HEK293 (cell line): ENCODE measurements at regions not wholly inside any gene's neighbourhood (a gene's known extent, or its start where the extent isn't known, plus 50 kb on each side); places are given as distances from the start of the nearest gene placed in this dataset.

Experiments used
- BCL11B ChIP-seq: fragments of 450-650 bp; formaldehyde crosslinking; IDR thresholded peaks from 2 replicates; pipeline ENCODE4 v1.5.1; 2016; ENCODE audit warnings: low read depth, missing biosample characterization, missing genetic modification characterization
- GLIS2 ChIP-seq: fragments of 450-650 bp; formaldehyde crosslinking; IDR thresholded peaks from 2 replicates; pipeline ENCODE4 v1.5.1; 2016; ENCODE audit warnings: missing biosample characterization, missing genetic modification characterization
- HOXD13 ChIP-seq: sonication (generic); formaldehyde crosslinking; IDR thresholded peaks from 2 replicates; pipeline ENCODE4 v1.8.0; 2022; ENCODE audit warnings: missing genetic modification reagents, borderline replicate concordance
- KLF1 ChIP-seq: fragments of 450-650 bp; formaldehyde crosslinking; IDR thresholded peaks from 2 replicates; pipeline ENCODE4 v1.5.1; 2016; ENCODE audit warnings: missing biosample characterization, missing genetic modification characterization
- KLF10 ChIP-seq: fragments of 450-650 bp; IDR thresholded peaks from 2 replicates; pipeline ENCODE4 v1.5.1; 2018; ENCODE audit warnings: missing biosample characterization, mild to moderate bottlenecking, missing genetic modification characterization
- KLF7 ChIP-seq: fragments of 450-650 bp; formaldehyde crosslinking; IDR thresholded peaks from 2 replicates; pipeline ENCODE4 v1.5.1; 2016; ENCODE audit warnings: missing biosample characterization, missing genetic modification characterization, borderline replicate concordance
- MZF1 ChIP-seq: fragments of 450-650 bp; formaldehyde crosslinking; IDR thresholded peaks from 2 replicates; pipeline ENCODE4 v1.5.1; 2017; ENCODE audit warnings: missing biosample characterization, missing genetic modification characterization, borderline replicate concordance
- PRDM1 ChIP-seq: fragments of 450-650 bp; formaldehyde crosslinking; IDR thresholded peaks from 2 replicates; pipeline ENCODE4; 2016; ENCODE audit warnings: missing biosample characterization, missing genetic modification characterization
- ZBTB17 ChIP-seq: fragments of 450-650 bp; formaldehyde crosslinking; IDR thresholded peaks from 2 replicates; pipeline ENCODE4 v1.5.1; 2016; ENCODE audit warnings: missing biosample characterization, missing genetic modification characterization
- ZBTB21 ChIP-seq: fragments of 450-650 bp; formaldehyde crosslinking; IDR thresholded peaks from 2 replicates; pipeline ENCODE4 v1.5.1; 2017; ENCODE audit warnings: missing biosample characterization, missing genetic modification characterization
- ZNF19 ChIP-seq: fragments of 450-650 bp; formaldehyde crosslinking; IDR thresholded peaks from 2 replicates; pipeline ENCODE4; 2016; ENCODE audit warnings: missing biosample characterization, missing genetic modification characterization, low read depth
- ZNF202 ChIP-seq: fragments of 450-650 bp; formaldehyde crosslinking; IDR thresholded peaks from 2 replicates; pipeline ENCODE4 v1.5.1; 2016; ENCODE audit warnings: missing biosample characterization, missing genetic modification characterization, borderline replicate concordance
- ZNF311 ChIP-seq: fragments of 450-650 bp; formaldehyde crosslinking; IDR thresholded peaks from 2 replicates; pipeline ENCODE4 v1.5.1; 2017; ENCODE audit warnings: missing biosample characterization, missing genetic modification characterization, borderline replicate concordance
- ZNF335 ChIP-seq: fragments of 450-650 bp; formaldehyde crosslinking; conservative IDR thresholded peaks from 2 replicates; pipeline ENCODE4 v1.5.1; 2016; ENCODE audit warnings: missing biosample characterization, missing genetic modification characterization
- ZNF555 ChIP-seq: fragments of 450-650 bp; formaldehyde crosslinking; conservative IDR thresholded peaks from 2 replicates; pipeline ENCODE4 v1.5.1; 2017; ENCODE audit warnings: missing biosample characterization, mild to moderate bottlenecking, missing genetic modification characterization, inconsistent platforms
- ZNF571 ChIP-seq: fragments of 450-650 bp; formaldehyde crosslinking; IDR thresholded peaks from 2 replicates; pipeline ENCODE4 v1.5.0; 2017; ENCODE audit warnings: missing biosample characterization, missing genetic modification characterization
- ZNF621 ChIP-seq: fragments of 450-650 bp; formaldehyde crosslinking; IDR thresholded peaks from 2 replicates; pipeline ENCODE4 v1.5.1; 2017; ENCODE audit warnings: missing biosample characterization, missing genetic modification characterization
- ZNF747 ChIP-seq: fragments of 450-650 bp; formaldehyde crosslinking; IDR thresholded peaks from 2 replicates; pipeline ENCODE4 v1.5.1; 2016; ENCODE audit warnings: missing biosample characterization, missing genetic modification characterization
- TF ChIP-seq, protein P1 (sequence below): fragments of 450-650 bp; formaldehyde crosslinking; IDR thresholded peaks from 2 replicates; pipeline ENCODE4 v1.5.1; 2017; ENCODE audit warnings: missing biosample characterization, missing genetic modification characterization
- TF ChIP-seq, protein P2 (sequence below): fragments of 450-650 bp; formaldehyde crosslinking; IDR thresholded peaks from 2 replicates; pipeline ENCODE4 v1.5.1; 2016; ENCODE audit warnings: missing biosample characterization, missing genetic modification characterization
- TF ChIP-seq, protein P3 (sequence below): fragments of 450-650 bp; formaldehyde crosslinking; IDR thresholded peaks from 2 replicates; pipeline ENCODE4 v1.5.1; 2017; ENCODE audit warnings: missing biosample characterization, missing genetic modification characterization
- TF ChIP-seq, protein P4 (sequence below): fragments of 450-650 bp; formaldehyde crosslinking; IDR thresholded peaks from 2 replicates; pipeline ENCODE4 v1.5.1; 2017; ENCODE audit warnings: missing biosample characterization, missing genetic modification characterization
- TF ChIP-seq, protein P5 (sequence below): fragments of 450-650 bp; formaldehyde crosslinking; conservative IDR thresholded peaks from 2 replicates; pipeline ENCODE4 v1.5.1; 2016; ENCODE audit warnings: low read depth, missing biosample characterization, missing genetic modification characterization
- TF ChIP-seq, protein P6 (sequence below): fragments of 450-650 bp; formaldehyde crosslinking; IDR thresholded peaks from 2 replicates; pipeline ENCODE4 v1.5.1; 2017; ENCODE audit warnings: missing biosample characterization, missing genetic modification characterization
- TF ChIP-seq, protein P7 (sequence below): fragments of 450-650 bp; formaldehyde crosslinking; IDR thresholded peaks from 2 replicates; pipeline ENCODE4 v1.5.1; 2016; ENCODE audit warnings: missing biosample characterization, missing genetic modification characterization, borderline replicate concordance

DNA sequence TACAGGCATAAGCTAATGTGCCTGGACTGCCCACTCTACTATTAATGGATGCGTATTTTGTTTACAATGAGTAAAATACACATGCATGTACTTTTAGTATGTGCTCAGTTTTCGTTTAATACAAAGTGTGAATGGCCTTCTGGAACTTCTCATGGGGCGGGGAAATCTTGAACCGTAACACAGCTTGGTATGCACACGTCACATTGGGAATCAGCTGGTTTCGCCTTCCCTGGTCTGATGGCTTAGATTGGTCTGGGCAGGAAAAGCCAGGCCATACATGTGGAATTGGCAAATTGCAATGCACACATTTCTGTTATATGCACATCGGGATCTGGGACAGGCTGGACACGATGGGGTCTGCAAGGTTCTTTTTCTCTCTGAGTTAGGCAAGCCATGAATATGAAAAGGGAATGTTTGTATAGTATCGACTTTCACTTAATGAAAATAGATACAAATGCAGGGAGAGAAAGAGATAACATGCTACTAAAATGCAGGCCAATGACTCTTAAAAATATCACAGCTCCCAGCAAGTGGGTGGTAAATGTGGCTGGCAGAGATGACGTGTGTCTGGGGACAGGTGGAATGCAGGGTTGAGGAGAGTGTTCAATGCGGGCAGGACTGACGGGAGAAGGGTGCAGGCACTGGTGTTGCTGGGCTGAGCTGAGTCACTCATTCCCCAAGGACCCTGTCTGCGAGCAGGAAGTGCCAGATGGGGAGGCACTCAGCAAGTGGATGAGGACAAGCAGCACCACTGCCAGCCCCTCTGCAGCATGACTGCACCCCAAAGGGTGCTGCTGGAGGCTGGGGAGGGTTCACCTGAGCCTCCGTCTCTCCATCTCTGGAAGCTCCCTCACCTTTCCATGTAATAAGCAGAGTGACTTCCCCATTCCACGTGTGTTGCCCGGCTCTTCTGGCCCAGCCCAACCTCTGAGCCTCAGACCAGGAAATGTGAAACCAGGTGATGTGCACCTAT lies 204.0 kb upstream of the GPR12 start (continued):
- TF ChIP-seq, protein P1, sequence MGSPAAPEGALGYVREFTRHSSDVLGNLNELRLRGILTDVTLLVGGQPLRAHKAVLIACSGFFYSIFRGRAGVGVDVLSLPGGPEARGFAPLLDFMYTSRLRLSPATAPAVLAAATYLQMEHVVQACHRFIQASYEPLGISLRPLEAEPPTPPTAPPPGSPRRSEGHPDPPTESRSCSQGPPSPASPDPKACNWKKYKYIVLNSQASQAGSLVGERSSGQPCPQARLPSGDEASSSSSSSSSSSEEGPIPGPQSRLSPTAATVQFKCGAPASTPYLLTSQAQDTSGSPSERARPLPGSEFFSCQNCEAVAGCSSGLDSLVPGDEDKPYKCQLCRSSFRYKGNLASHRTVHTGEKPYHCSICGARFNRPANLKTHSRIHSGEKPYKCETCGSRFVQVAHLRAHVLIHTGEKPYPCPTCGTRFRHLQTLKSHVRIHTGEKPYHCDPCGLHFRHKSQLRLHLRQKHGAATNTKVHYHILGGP (tag by site-specific recombination) = no peak
- TF ChIP-seq ZBTB21 (tag by site-specific recombination) (no peak), KLF10 (tag by site-specific recombination) (no peak), MZF1 (tag by site-specific recombination) (no peak), ZNF19 (tag by site-specific recombination) (no peak), GLIS2 (no peak), ZBTB17 (tag by site-specific recombination) (peak; percentile 64), KLF1 (tag by site-specific recombination) (no peak), KLF7 (tag by site-specific recombination) (no peak), PRDM1 (tag by site-specific recombination) (peak; percentile 61), ZNF621 (no peak), ZNF571 (tag by site-specific recombination) (no peak), ZNF311 (tag by site-specific recombination) (no peak), ZNF335 (peak; percentile 87), ZNF555 (tag by site-specific recombination) (no peak), ZNF202 (no peak), BCL11B (tag by site-specific recombination) (no peak), ZNF747 (tag by site-specific recombination) (no peak), HOXD13 (CRISPR knock-in tag) (no peak)
- TF ChIP-seq, protein P2, sequence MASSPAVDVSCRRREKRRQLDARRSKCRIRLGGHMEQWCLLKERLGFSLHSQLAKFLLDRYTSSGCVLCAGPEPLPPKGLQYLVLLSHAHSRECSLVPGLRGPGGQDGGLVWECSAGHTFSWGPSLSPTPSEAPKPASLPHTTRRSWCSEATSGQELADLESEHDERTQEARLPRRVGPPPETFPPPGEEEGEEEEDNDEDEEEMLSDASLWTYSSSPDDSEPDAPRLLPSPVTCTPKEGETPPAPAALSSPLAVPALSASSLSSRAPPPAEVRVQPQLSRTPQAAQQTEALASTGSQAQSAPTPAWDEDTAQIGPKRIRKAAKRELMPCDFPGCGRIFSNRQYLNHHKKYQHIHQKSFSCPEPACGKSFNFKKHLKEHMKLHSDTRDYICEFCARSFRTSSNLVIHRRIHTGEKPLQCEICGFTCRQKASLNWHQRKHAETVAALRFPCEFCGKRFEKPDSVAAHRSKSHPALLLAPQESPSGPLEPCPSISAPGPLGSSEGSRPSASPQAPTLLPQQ (tag by site-specific recombination) = no peak
- TF ChIP-seq, protein P3, sequence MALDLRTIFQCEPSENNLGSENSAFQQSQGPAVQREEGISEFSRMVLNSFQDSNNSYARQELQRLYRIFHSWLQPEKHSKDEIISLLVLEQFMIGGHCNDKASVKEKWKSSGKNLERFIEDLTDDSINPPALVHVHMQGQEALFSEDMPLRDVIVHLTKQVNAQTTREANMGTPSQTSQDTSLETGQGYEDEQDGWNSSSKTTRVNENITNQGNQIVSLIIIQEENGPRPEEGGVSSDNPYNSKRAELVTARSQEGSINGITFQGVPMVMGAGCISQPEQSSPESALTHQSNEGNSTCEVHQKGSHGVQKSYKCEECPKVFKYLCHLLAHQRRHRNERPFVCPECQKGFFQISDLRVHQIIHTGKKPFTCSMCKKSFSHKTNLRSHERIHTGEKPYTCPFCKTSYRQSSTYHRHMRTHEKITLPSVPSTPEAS (tag by site-specific recombination) = no peak
- TF ChIP-seq, protein P4, sequence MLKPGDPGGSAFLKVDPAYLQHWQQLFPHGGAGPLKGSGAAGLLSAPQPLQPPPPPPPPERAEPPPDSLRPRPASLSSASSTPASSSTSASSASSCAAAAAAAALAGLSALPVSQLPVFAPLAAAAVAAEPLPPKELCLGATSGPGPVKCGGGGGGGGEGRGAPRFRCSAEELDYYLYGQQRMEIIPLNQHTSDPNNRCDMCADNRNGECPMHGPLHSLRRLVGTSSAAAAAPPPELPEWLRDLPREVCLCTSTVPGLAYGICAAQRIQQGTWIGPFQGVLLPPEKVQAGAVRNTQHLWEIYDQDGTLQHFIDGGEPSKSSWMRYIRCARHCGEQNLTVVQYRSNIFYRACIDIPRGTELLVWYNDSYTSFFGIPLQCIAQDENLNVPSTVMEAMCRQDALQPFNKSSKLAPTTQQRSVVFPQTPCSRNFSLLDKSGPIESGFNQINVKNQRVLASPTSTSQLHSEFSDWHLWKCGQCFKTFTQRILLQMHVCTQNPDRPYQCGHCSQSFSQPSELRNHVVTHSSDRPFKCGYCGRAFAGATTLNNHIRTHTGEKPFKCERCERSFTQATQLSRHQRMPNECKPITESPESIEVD (tag by site-specific recombination) = no peak
- TF ChIP-seq, protein P5, sequence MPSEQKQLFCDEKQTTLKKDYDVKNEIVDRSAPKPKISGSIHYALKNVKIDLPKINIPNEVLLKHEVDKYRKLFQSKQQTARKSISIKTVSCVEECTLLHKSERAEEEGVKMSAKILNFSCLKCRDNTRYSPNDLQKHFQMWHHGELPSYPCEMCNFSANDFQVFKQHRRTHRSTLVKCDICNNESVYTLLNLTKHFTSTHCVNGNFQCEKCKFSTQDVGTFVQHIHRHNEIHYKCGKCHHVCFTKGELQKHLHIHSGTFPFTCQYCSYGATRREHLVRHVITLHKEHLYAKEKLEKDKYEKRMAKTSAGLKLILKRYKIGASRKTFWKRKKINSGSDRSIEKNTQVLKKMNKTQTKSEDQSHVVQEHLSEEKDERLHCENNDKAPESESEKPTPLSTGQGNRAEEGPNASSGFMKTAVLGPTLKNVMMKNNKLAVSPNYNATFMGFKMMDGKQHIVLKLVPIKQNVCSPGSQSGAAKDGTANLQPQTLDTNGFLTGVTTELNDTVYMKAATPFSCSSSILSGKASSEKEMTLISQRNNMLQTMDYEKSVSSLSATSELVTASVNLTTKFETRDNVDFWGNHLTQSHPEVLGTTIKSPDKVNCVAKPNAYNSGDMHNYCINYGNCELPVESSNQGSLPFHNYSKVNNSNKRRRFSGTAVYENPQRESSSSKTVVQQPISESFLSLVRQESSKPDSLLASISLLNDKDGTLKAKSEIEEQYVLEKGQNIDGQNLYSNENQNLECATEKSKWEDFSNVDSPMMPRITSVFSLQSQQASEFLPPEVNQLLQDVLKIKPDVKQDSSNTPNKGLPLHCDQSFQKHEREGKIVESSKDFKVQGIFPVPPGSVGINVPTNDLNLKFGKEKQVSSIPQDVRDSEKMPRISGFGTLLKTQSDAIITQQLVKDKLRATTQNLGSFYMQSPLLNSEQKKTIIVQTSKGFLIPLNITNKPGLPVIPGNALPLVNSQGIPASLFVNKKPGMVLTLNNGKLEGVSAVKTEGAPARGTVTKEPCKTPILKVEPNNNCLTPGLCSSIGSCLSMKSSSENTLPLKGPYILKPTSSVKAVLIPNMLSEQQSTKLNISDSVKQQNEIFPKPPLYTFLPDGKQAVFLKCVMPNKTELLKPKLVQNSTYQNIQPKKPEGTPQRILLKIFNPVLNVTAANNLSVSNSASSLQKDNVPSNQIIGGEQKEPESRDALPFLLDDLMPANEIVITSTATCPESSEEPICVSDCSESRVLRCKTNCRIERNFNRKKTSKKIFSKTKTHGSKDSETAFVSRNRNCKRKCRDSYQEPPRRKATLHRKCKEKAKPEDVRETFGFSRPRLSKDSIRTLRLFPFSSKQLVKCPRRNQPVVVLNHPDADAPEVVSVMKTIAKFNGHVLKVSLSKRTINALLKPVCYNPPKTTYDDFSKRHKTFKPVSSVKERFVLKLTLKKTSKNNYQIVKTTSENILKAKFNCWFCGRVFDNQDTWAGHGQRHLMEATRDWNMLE (tag by site-specific recombination) = no peak
- TF ChIP-seq, protein P6, sequence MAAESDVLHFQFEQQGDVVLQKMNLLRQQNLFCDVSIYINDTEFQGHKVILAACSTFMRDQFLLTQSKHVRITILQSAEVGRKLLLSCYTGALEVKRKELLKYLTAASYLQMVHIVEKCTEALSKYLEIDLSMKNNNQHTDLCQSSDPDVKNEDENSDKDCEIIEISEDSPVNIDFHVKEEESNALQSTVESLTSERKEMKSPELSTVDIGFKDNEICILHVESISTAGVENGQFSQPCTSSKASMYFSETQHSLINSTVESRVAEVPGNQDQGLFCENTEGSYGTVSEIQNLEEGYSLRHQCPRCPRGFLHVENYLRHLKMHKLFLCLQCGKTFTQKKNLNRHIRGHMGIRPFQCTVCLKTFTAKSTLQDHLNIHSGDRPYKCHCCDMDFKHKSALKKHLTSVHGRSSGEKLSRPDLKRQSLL (tag by site-specific recombination) = no peak
- TF ChIP-seq, protein P7, sequence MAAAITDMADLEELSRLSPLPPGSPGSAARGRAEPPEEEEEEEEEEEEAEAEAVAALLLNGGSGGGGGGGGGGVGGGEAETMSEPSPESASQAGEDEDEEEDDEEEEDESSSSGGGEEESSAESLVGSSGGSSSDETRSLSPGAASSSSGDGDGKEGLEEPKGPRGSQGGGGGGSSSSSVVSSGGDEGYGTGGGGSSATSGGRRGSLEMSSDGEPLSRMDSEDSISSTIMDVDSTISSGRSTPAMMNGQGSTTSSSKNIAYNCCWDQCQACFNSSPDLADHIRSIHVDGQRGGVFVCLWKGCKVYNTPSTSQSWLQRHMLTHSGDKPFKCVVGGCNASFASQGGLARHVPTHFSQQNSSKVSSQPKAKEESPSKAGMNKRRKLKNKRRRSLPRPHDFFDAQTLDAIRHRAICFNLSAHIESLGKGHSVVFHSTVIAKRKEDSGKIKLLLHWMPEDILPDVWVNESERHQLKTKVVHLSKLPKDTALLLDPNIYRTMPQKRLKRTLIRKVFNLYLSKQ (tag by site-specific recombination) = no peak
